ENCODE measurements at regions not wholly inside any gene's neighbourhood (a gene's known extent, or its start where the extent isn't known, plus 50 kb on each side); places are given as distances from the start of the nearest gene placed in this dataset.

DNA sequence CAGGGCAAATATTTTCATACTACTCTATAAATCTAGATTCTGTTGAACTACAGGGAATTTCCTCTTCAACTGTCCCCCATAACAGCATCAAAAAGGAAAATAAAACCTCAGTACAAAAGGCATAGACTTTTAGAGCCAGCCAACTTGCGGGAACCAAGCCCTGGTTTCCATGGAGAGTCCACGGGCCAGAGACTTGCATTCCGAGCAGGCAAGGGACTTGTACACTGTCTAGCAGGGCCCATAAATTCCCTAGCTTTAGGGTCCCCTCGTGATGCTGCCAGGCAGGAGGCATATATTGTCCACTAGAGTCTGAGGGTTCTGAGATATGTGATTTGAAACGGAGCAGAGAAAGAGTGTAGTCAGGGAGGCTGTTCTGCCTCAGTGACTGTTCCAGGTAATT lies 153.1 kb upstream of the SLC14A2 start (continued):
- TF ChIP-seq, protein P1, sequence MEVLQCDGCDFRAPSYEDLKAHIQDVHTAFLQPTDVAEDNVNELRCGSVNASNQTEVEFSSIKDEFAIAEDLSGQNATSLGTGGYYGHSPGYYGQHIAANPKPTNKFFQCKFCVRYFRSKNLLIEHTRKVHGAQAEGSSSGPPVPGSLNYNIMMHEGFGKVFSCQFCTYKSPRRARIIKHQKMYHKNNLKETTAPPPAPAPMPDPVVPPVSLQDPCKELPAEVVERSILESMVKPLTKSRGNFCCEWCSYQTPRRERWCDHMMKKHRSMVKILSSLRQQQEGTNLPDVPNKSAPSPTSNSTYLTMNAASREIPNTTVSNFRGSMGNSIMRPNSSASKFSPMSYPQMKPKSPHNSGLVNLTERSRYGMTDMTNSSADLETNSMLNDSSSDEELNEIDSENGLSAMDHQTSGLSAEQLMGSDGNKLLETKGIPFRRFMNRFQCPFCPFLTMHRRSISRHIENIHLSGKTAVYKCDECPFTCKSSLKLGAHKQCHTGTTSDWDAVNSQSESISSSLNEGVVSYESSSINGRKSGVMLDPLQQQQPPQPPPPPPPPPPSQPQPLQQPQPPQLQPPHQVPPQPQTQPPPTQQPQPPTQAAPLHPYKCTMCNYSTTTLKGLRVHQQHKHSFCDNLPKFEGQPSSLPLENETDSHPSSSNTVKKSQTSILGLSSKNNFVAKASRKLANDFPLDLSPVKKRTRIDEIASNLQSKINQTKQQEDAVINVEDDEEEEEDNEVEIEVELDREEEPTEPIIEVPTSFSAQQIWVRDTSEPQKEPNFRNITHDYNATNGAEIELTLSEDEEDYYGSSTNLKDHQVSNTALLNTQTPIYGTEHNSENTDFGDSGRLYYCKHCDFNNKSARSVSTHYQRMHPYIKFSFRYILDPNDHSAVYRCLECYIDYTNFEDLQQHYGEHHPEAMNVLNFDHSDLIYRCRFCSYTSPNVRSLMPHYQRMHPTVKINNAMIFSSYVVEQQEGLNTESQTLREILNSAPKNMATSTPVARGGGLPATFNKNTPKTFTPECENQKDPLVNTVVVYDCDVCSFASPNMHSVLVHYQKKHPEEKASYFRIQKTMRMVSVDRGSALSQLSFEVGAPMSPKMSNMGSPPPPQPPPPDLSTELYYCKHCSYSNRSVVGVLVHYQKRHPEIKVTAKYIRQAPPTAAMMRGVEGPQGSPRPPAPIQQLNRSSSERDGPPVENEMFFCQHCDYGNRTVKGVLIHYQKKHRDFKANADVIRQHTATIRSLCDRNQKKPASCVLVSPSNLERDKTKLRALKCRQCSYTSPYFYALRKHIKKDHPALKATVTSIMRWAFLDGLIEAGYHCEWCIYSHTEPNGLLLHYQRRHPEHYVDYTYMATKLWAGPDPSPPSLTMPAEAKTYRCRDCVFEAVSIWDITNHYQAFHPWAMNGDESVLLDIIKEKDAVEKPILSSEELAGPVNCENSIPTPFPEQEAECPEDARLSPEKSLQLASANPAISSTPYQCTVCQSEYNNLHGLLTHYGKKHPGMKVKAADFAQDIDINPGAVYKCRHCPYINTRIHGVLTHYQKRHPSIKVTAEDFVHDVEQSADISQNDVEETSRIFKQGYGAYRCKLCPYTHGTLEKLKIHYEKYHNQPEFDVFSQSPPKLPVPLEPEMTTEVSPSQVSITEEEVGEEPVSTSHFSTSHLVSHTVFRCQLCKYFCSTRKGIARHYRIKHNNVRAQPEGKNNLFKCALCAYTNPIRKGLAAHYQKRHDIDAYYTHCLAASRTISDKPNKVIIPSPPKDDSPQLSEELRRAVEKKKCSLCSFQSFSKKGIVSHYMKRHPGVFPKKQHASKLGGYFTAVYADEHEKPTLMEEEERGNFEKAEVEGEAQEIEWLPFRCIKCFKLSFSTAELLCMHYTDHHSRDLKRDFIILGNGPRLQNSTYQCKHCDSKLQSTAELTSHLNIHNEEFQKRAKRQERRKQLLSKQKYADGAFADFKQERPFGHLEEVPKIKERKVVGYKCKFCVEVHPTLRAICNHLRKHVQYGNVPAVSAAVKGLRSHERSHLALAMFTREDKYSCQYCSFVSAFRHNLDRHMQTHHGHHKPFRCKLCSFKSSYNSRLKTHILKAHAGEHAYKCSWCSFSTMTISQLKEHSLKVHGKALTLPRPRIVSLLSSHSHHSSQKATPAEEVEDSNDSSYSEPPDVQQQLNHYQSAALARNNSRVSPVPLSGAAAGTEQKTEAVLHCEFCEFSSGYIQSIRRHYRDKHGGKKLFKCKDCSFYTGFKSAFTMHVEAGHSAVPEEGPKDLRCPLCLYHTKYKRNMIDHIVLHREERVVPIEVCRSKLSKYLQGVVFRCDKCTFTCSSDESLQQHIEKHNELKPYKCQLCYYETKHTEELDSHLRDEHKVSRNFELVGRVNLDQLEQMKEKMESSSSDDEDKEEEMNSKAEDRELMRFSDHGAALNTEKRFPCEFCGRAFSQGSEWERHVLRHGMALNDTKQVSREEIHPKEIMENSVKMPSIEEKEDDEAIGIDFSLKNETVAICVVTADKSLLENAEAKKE (CRISPR knock-in tag; IDR thresholded peaks at IDR 0.05): no peak
- TF ChIP-seq, protein P2, sequence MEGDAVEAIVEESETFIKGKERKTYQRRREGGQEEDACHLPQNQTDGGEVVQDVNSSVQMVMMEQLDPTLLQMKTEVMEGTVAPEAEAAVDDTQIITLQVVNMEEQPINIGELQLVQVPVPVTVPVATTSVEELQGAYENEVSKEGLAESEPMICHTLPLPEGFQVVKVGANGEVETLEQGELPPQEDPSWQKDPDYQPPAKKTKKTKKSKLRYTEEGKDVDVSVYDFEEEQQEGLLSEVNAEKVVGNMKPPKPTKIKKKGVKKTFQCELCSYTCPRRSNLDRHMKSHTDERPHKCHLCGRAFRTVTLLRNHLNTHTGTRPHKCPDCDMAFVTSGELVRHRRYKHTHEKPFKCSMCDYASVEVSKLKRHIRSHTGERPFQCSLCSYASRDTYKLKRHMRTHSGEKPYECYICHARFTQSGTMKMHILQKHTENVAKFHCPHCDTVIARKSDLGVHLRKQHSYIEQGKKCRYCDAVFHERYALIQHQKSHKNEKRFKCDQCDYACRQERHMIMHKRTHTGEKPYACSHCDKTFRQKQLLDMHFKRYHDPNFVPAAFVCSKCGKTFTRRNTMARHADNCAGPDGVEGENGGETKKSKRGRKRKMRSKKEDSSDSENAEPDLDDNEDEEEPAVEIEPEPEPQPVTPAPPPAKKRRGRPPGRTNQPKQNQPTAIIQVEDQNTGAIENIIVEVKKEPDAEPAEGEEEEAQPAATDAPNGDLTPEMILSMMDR (conservative IDR thresholded peaks at IDR 0.05; ENCODE audit: low read depth in 2 of 2): no peak
- TF ChIP-seq ZNF114 (CRISPR knock-in tag; IDR thresholded peaks at IDR 0.05): no peak
- TF ChIP-seq NANOG (IDR thresholded peaks at IDR 0.05; ENCODE audit: borderline replicate concordance): no peak
- no peak for TF ChIP-seq STAT1 (IDR thresholded peaks at IDR 0.05; ENCODE audit: unreplicated experiment)

DNA sequence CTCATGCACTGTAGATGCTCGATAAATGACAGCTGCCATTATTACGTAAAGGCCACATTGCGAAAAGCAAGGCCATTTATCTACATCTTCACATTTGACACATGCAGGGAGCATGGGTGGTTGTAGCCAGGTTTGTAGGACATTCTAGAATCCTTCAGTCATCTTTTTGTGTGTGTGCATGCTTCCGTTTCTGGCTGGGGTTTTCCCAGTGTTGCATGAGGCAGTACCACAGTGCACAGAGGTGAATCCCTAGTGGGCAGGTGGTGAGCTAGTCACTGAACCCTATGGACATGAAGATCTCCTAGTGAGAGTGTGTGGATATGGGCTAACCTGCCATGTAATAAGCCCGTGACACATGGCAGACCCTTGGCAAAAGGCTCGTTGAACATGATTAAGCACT lies 151.8 kb upstream of the SLC14A2 start:
- peaks cover 5% of the 10 kb centered on the region for H3K27me3 Mint-ChIP-seq (ENCODE audit: insufficient read depth, low read depth, poor library complexity)
- H3K27ac Mint-ChIP-seq: no peak overlapping the region
- Histone ChIP-seq H3K4me1 (ENCODE audit: insufficient read depth) (no peaks in the 10 kb centered on the region), H3F3A (replicated peaks; ENCODE audit: low read depth) (no peaks in the 10 kb centered on the region), H3K79me2 (replicated peaks; ENCODE audit: insufficient read depth) (no peaks in the 10 kb centered on the region), H3K27me3 (ENCODE audit: insufficient read depth) (no peaks in the 10 kb centered on the region), H3K4me3 (no peak overlapping the region), H4K20me1 (replicated peaks; ENCODE audit: insufficient read depth) (no peaks in the 10 kb centered on the region; the same call in 1 of the 2 replicates), H3K27ac (ENCODE audit: low read depth) (no peak overlapping the region), H3K36me3 (ENCODE audit: insufficient read depth) (no peaks in the 10 kb centered on the region), H2AFZ (no peak overlapping the region), H3K4me2 (no peak overlapping the region), H3K9me2 (ENCODE audit: insufficient read depth) (no peaks in the 10 kb centered on the region)
- 0 out of 3 replicates have a peak, but pooled peaks cover 2% of the 10 kb centered on the region for H3K4me1 Mint-ChIP-seq
- no peak overlapping the region for H3K4me3 Mint-ChIP-seq
- H3K36me3 Mint-ChIP-seq (ENCODE audit: low read depth): no peaks in the 10 kb centered on the region
- DNase-seq (ENCODE audit: low spot score) (no peak), ATAC-seq (no peak)
- no peaks in the 10 kb centered on the region; the same call in 2 of the 3 replicates for H3K9me3 Mint-ChIP-seq
- TF ChIP-seq EZH2 (IDR thresholded peaks at IDR 0.05; ENCODE audit: low read depth, unreplicated experiment): no peak
- TF ChIP-seq, protein P2 (conservative IDR thresholded peaks at IDR 0.05; ENCODE audit: low read depth in 2 of 2): no peak
- no peak for TF ChIP-seq ZNF114 (CRISPR knock-in tag; IDR thresholded peaks at IDR 0.05)
- TF ChIP-seq, protein P3, sequence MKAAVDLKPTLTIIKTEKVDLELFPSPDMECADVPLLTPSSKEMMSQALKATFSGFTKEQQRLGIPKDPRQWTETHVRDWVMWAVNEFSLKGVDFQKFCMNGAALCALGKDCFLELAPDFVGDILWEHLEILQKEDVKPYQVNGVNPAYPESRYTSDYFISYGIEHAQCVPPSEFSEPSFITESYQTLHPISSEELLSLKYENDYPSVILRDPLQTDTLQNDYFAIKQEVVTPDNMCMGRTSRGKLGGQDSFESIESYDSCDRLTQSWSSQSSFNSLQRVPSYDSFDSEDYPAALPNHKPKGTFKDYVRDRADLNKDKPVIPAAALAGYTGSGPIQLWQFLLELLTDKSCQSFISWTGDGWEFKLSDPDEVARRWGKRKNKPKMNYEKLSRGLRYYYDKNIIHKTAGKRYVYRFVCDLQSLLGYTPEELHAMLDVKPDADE (IDR thresholded peaks at IDR 0.05): no peak
- TF ChIP-seq, protein P4, sequence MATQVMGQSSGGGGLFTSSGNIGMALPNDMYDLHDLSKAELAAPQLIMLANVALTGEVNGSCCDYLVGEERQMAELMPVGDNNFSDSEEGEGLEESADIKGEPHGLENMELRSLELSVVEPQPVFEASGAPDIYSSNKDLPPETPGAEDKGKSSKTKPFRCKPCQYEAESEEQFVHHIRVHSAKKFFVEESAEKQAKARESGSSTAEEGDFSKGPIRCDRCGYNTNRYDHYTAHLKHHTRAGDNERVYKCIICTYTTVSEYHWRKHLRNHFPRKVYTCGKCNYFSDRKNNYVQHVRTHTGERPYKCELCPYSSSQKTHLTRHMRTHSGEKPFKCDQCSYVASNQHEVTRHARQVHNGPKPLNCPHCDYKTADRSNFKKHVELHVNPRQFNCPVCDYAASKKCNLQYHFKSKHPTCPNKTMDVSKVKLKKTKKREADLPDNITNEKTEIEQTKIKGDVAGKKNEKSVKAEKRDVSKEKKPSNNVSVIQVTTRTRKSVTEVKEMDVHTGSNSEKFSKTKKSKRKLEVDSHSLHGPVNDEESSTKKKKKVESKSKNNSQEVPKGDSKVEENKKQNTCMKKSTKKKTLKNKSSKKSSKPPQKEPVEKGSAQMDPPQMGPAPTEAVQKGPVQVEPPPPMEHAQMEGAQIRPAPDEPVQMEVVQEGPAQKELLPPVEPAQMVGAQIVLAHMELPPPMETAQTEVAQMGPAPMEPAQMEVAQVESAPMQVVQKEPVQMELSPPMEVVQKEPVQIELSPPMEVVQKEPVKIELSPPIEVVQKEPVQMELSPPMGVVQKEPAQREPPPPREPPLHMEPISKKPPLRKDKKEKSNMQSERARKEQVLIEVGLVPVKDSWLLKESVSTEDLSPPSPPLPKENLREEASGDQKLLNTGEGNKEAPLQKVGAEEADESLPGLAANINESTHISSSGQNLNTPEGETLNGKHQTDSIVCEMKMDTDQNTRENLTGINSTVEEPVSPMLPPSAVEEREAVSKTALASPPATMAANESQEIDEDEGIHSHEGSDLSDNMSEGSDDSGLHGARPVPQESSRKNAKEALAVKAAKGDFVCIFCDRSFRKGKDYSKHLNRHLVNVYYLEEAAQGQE (IDR thresholded peaks at IDR 0.05; ENCODE audit: unreplicated experiment): no peak
- TF ChIP-seq POLR2AphosphoS5 (IDR thresholded peaks at IDR 0.05; ENCODE audit: low read depth): no peak
- TF ChIP-seq NANOG (IDR thresholded peaks at IDR 0.05; ENCODE audit: borderline replicate concordance): no peak
- no peak for TF ChIP-seq STAT1 (IDR thresholded peaks at IDR 0.05; ENCODE audit: unreplicated experiment)
- no peak for TF ChIP-seq CREB1 (CRISPR knock-in tag; IDR thresholded peaks at IDR 0.05; ENCODE audit: low read depth)
